ENCODE measurements at regions not wholly inside any gene's neighbourhood (a gene's known extent, or its start where the extent isn't known, plus 50 kb on each side); places are given as distances from the start of the nearest gene placed in this dataset.

- TF ChIP-seq ZNF274 (IDR thresholded peaks at IDR 0.05; ENCODE audit: low read depth, low read length) (no peak), SUZ12 (IDR thresholded peaks at IDR 0.05; ENCODE audit: extremely low read depth, insufficient read depth, insufficient read length) (no peak), YY1 (IDR thresholded peaks at IDR 0.05; ENCODE audit: insufficient read depth, insufficient read length) (no peak)
Measured at GRCh38 chr1:30474818-30475200, 248.6 kb downstream of the MATN1 start.

All from NT2/D1 (cell line).